NB4 (cell line): ENCODE measurements at regions not wholly inside any gene's neighbourhood (a gene's known extent, or its start where the extent isn't known, plus 50 kb on each side); places are given as distances from the start of the nearest gene placed in this dataset.

Experiments used
- DNase-seq: peaks from one replicate; pipeline ENCODE4 v3.0.0; 2010; ENCODE audit warnings: low read depth
- H3K4me3 ChIP-seq: one replicate; pipeline ENCODE4 v1.5.1; 2011; ENCODE audit warnings: mild to moderate bottlenecking, low read depth, low read length, moderate library complexity
- CTCF ChIP-seq: IDR thresholded peaks from one replicate; pipeline ENCODE4 v1.5.1; 2012; ENCODE audit warnings: low read depth, low read length
- MAX ChIP-seq: IDR thresholded peaks from 2 replicates; pipeline ENCODE4 v1.6.1; 2011; ENCODE audit warnings: low read depth, low read length
- MYC ChIP-seq: IDR thresholded peaks from 2 replicates; pipeline ENCODE4 v1.6.1; 2011; ENCODE audit warnings: low read depth, low read length
- POLR2A ChIP-seq: IDR thresholded peaks from 2 replicates; pipeline ENCODE4 v1.6.1; 2011; ENCODE audit warnings: mild to moderate bottlenecking; ENCODE audit not compliant: insufficient read length; ENCODE audit errors: extremely low read depth

GRCh38 chr10:63801166-63801565 is 280.0 kb downstream of the REEP3 start:
- TF ChIP-seq CTCF (no peak), POLR2A (no peak)
- DNase-seq, result no peak

GRCh38 chr10:63806330-63806729 is 285.1 kb downstream of the REEP3 start:
- no peak overlapping the region for H3K4me3 ChIP-seq
- DNase-seq, result no peak
- TF ChIP-seq POLR2A, result no peak
- no peak for TF ChIP-seq MYC
- TF ChIP-seq MAX, result no peak
- no peak for TF ChIP-seq CTCF

More at GRCh38 chr10:63801166-63801565, 280.0 kb downstream of the REEP3 start:
- no peak overlapping the region for H3K4me3 ChIP-seq

GRCh38 chr10:63812501-63812900 is 291.3 kb downstream of the REEP3 start:
- no peak for TF ChIP-seq POLR2A
- TF ChIP-seq CTCF, result no peak
- TF ChIP-seq MAX, result no peak
- TF ChIP-seq MYC, result no peak
- no peak overlapping the region for H3K4me3 ChIP-seq
- no peak for DNase-seq

- no peak for TF ChIP-seq MAX
- TF ChIP-seq CTCF, result peak; percentile 72
- no peak overlapping the region for H3K4me3 ChIP-seq
- DNase-seq, result peak; percentile 37
Observed at GRCh38 chr10:63819753-63820329, 298.6 kb downstream of the REEP3 start.

- DNase-seq, result no peak
- no peak overlapping the region for H3K4me3 ChIP-seq
- no peak for TF ChIP-seq MYC
- no peak for TF ChIP-seq POLR2A
- no peak for TF ChIP-seq CTCF
- TF ChIP-seq MAX, result no peak
Observed at GRCh38 chr10:63822496-63822895, 301.3 kb downstream of the REEP3 start.

GRCh38 chr10:63825111-63825510 is 303.9 kb downstream of the REEP3 start:
- H3K4me3 ChIP-seq, result no peak overlapping the region
- DNase-seq, result no peak
- TF ChIP-seq MYC (no peak), MAX (no peak), POLR2A (no peak), CTCF (no peak)
